HL-60 (cell line): ENCODE measurements at regions not wholly inside any gene's neighbourhood (a gene's known extent, or its start where the extent isn't known, plus 50 kb on each side); places are given as distances from the start of the nearest gene placed in this dataset.

Experiments
- DNase-seq, 2 experiments: peaks; one replicate each; pipeline ENCODE4 v3.0.0-alpha.2; 2010 to 2020; ENCODE audit warnings: low read depth in 1 of 2, low spot score in 1 of 2
- H3K27ac ChIP-seq: fragments of 250-450 bp; sonication (Bioruptor Pico); replicated peaks from 2 replicates; pipeline ENCODE4 v1.5.1; 2020; ENCODE audit warnings: mild to moderate bottlenecking, moderate library complexity
- H3K27me3 ChIP-seq: fragments of 250-450 bp; sonication (Bioruptor Pico); 2 replicates; pipeline ENCODE4 v1.5.1; 2021; ENCODE audit warnings: mild to moderate bottlenecking, moderate library complexity; ENCODE audit not compliant: insufficient read depth, poor library complexity, severe bottlenecking
- H3K4me3 ChIP-seq: replicated peaks from 2 replicates; pipeline ENCODE4 v1.5.1; 2011; ENCODE audit warnings: mild to moderate bottlenecking, control low read depth, low read length; ENCODE audit not compliant: insufficient read depth
- CTCF ChIP-seq: IDR thresholded peaks from one replicate; pipeline ENCODE4 v1.5.1; 2011; ENCODE audit warnings: low read length, control low read depth, inconsistent platforms; ENCODE audit not compliant: insufficient read depth
- GABPA ChIP-seq: IDR thresholded peaks from 2 replicates; pipeline ENCODE4 v1.6.1; 2012; ENCODE audit warnings: low read depth
- POLR2AphosphoS5 ChIP-seq: IDR thresholded peaks from 2 replicates; pipeline ENCODE4 v1.6.1; 2012; ENCODE audit warnings: low read depth
- REST ChIP-seq: IDR thresholded peaks from 2 replicates; pipeline ENCODE4 v1.6.1; 2012; ENCODE audit warnings: low read depth; ENCODE audit not compliant: insufficient replicate concordance
- SPI1 ChIP-seq: IDR thresholded peaks from 2 replicates; pipeline ENCODE4 v1.6.1; 2012; ENCODE audit warnings: low read depth, mild to moderate bottlenecking, borderline replicate concordance

GRCh38 chr1:57857809-57858208, 433.9 kb upstream of the DAB1 start:
- H3K4me3 ChIP-seq, result no peak overlapping the region
- TF ChIP-seq POLR2AphosphoS5 (no peak), CTCF (no peak), GABPA (no peak), SPI1 (no peak), REST (no peak)
- no peaks in the 10 kb centered on the region for H3K27me3 ChIP-seq

GRCh38 chr1:57854436-57854835, 430.6 kb upstream of the DAB1 start:
- DNase-seq, result no peak
- Histone ChIP-seq H3K4me3 (no peak overlapping the region), H3K27me3 (no peaks in the 10 kb centered on the region), H3K27ac (no peak overlapping the region)
- no peak for TF ChIP-seq GABPA
- TF ChIP-seq REST, result no peak
- no peak for TF ChIP-seq CTCF
- no peak for TF ChIP-seq SPI1
- no peak for TF ChIP-seq POLR2AphosphoS5

More at GRCh38 chr1:57857809-57858208, 433.9 kb upstream of the DAB1 start:
- DNase-seq, result no peak
- no peak overlapping the region for H3K27ac ChIP-seq

GRCh38 chr1:57850176-57850940, 426.5 kb upstream of the DAB1 start:
- Histone ChIP-seq H3K27me3 (peaks cover 5% of the 10 kb centered on the region), H3K27ac (no peak overlapping the region), H3K4me3 (no peak overlapping the region)
- TF ChIP-seq CTCF (no peak), GABPA (no peak), REST (no peak), POLR2AphosphoS5 (no peak), SPI1 (no peak)
- DNase-seq, result no peak
